ENCODE measurements at regions not wholly inside any gene's neighbourhood (a gene's known extent, or its start where the extent isn't known, plus 50 kb on each side); places are given as distances from the start of the nearest gene placed in this dataset.
"Not testable (repeated sequence)": the region's sequence is repeated elsewhere in the genome, so short reads cannot be mapped to it uniquely, and the experiment has no call there.

GRCh38 chr1:157372311-157372710 is 180.0 kb downstream of the FCRL5 start:
- in situ Hi-C loops (cut with MboI; ENCODE audit: low sequenced_read_pairs) (loop anchor here (25.0 kb wide), 1 partner anchor 765 kb away; a partner anchor contains a TSS), intact Hi-C loops (cut with micrococcal nuclease) (loop anchor here (5.0 kb wide), 1 partner anchor 755 kb away; a partner anchor contains a TSS)
- H4K20me1 ChIP-seq (ENCODE audit: insufficient read depth, low read length); H4K8ac ChIP-seq (ENCODE audit: low read depth in 2 of 2, low read length in 2 of 2); DNase-seq; H3K56ac ChIP-seq (ENCODE audit: extremely low read depth, insufficient read depth, low read length); H2BK5ac ChIP-seq (ENCODE audit: low read depth, low read length, poor library complexity, severe bottlenecking); H3K27ac ChIP-seq (ENCODE audit: insufficient read depth, low read length); H4K91ac ChIP-seq (ENCODE audit: insufficient read depth, low read depth, low read length); POLR2A ChIA-PET (ENCODE audit: unreplicated experiment); H3K23ac ChIP-seq (ENCODE audit: low read depth, low read length); H2AK9ac ChIP-seq (replicated peaks; ENCODE audit: low read depth, low read length, poor library complexity); ATAC-seq (ENCODE audit: low read depth); H2AFZ ChIP-seq (replicated peaks; ENCODE audit: low read length, poor library complexity); H3K9me3 ChIP-seq (ENCODE audit: control insufficient read depth, insufficient read depth, low read length); H2BK15ac ChIP-seq (ENCODE audit: low read depth, low read length); H2BK120ac ChIP-seq (ENCODE audit: low read depth, low read length); H4K5ac ChIP-seq (ENCODE audit: low read depth, low read length); H3K14ac ChIP-seq (replicated peaks; ENCODE audit: low read depth, low read length); CTCF ChIA-PET; H3K36me3 ChIP-seq (ENCODE audit: control insufficient read depth, insufficient read depth, low read length); H3K4me1 ChIP-seq (ENCODE audit: control insufficient read depth, insufficient read depth, low read length); H3K4ac ChIP-seq (ENCODE audit: low read depth, low read length); H3K4me3 ChIP-seq (ENCODE audit: insufficient read depth, low read depth, low read length); H3K9ac ChIP-seq (ENCODE audit: low read depth, low read length); H3K18ac ChIP-seq (ENCODE audit: low read depth, low read length); H3K27me3 ChIP-seq (ENCODE audit: control insufficient read depth, insufficient read depth, low read length); H3K9me1 ChIP-seq (ENCODE audit: insufficient read depth, low read length); H3K4me2 ChIP-seq (ENCODE audit: low read depth, low read length); BruUV-seq (replicated peaks); H3K79me1 ChIP-seq (ENCODE audit: low read depth in 1 of 2, low read length in 2 of 2); H2BK20ac ChIP-seq (ENCODE audit: low read depth, low read length); H2AK5ac ChIP-seq (ENCODE audit: low read depth, low read length); dilution Hi-C loops (cut with HindIII; ENCODE audit: low sequenced_read_pairs, unreplicated experiment): not testable (repeated sequence)
- 100% methylated on average over 1 of the region's 2 CpGs; no CpG with 5 or more reads in 1 of the 2 experiments for WGBS, 2 experiments (ENCODE audit: extremely low coverage in 2 of 2, insufficient read length in 1 of 2)
